ENCODE measurements at regions not wholly inside any gene's neighbourhood (a gene's known extent, or its start where the extent isn't known, plus 50 kb on each side); places are given as distances from the start of the nearest gene placed in this dataset.

GRCh38 chr14:62168564-62169155 is 406.4 kb downstream of the SNAPC1 start:
- no peak for DNase-seq

GRCh38 chr14:62179367-62180018 is 417.3 kb downstream of the SNAPC1 start:
- peak; percentile 74 for DNase-seq

- peak; percentile 10 for DNase-seq
Measured at GRCh38 chr14:62181591-62181990, 419.4 kb downstream of the SNAPC1 start.

GRCh38 chr14:62185078-62185477 is 422.9 kb downstream of the SNAPC1 start:
- no peak for DNase-seq

GRCh38 chr14:62187265-62187664 is 425.0 kb downstream of the SNAPC1 start:
- DNase-seq: no peak

GRCh38 chr14:62189698-62190097 is 427.5 kb downstream of the SNAPC1 start:
- no peak for DNase-seq

GRCh38 chr14:62206456-62206855 is 444.2 kb downstream of the SNAPC1 start:
- peak; percentile 35 for DNase-seq

GRCh38 chr14:62209287-62209899 is 447.2 kb downstream of the SNAPC1 start:
- DNase-seq: peak; percentile 81

- DNase-seq: no peak
Measured at GRCh38 chr14:62213516-62213915, 451.3 kb downstream of the SNAPC1 start.

- DNase-seq: no peak
Measured at GRCh38 chr14:62216121-62216520, 453.9 kb downstream of the SNAPC1 start.

GRCh38 chr14:62234849-62235248 is 472.6 kb downstream of the SNAPC1 start:
- DNase-seq: no peak

GRCh38 chr14:62244221-62244620 is 482.0 kb downstream of the SNAPC1 start:
- DNase-seq: no peak

- DNase-seq: no peak
Measured at GRCh38 chr14:62247266-62247665, 485.0 kb downstream of the SNAPC1 start.

GRCh38 chr14:62251237-62251636 is 489.0 kb downstream of the SNAPC1 start:
- DNase-seq: no peak

- DNase-seq: no peak
Measured at GRCh38 chr14:62253171-62253570, 491.0 kb downstream of the SNAPC1 start.

- no peak for DNase-seq
Measured at GRCh38 chr14:62253911-62254310, 491.7 kb downstream of the SNAPC1 start.

GRCh38 chr14:62269204-62269603 is 507.0 kb downstream of the SNAPC1 start:
- no peak for DNase-seq

- no peak for DNase-seq
Measured at GRCh38 chr14:62270236-62270635, 508.0 kb downstream of the SNAPC1 start.

GRCh38 chr14:62280366-62280765 is 518.1 kb downstream of the SNAPC1 start:
- DNase-seq: no peak

- DNase-seq: no peak
Measured at GRCh38 chr14:62283837-62284236, 521.6 kb downstream of the SNAPC1 start.

GRCh38 chr14:62289471-62289870 is 527.3 kb downstream of the SNAPC1 start:
- peak; percentile 16 for DNase-seq

- DNase-seq: no peak
Measured at GRCh38 chr14:62301080-62301479, 538.9 kb downstream of the SNAPC1 start.

- no peak for DNase-seq
Measured at GRCh38 chr14:62301911-62302310, 539.7 kb downstream of the SNAPC1 start.

- no peak for DNase-seq
Measured at GRCh38 chr14:62303437-62303836, 541.2 kb downstream of the SNAPC1 start.

Data from fibroblast of skin of back (primary cell).